ENCODE measurements at regions not wholly inside any gene's neighbourhood (a gene's known extent, or its start where the extent isn't known, plus 50 kb on each side); places are given as distances from the start of the nearest gene placed in this dataset.

DNA sequence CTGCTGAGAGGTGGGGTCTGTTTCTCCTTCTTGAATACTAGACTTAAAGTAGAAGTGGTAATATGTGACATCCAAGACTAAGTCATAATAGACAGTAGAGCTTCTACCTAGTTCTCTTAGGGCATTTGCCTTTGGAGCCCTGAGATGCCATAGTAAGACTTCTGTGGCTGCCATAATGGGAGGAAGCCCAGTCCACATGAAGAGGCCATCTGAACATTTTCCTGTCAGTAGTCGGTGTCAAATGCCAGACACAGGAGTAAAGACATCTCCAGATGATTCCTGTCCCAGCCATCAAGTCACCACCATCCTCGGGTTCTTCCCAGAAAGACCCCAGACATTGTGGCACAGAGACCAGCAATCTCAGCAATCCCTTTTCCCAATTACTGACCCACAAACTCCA, 58.1 kb upstream of the IRX6 start:
- DNase-seq (ENCODE audit: low spot score), result no peak

DNA sequence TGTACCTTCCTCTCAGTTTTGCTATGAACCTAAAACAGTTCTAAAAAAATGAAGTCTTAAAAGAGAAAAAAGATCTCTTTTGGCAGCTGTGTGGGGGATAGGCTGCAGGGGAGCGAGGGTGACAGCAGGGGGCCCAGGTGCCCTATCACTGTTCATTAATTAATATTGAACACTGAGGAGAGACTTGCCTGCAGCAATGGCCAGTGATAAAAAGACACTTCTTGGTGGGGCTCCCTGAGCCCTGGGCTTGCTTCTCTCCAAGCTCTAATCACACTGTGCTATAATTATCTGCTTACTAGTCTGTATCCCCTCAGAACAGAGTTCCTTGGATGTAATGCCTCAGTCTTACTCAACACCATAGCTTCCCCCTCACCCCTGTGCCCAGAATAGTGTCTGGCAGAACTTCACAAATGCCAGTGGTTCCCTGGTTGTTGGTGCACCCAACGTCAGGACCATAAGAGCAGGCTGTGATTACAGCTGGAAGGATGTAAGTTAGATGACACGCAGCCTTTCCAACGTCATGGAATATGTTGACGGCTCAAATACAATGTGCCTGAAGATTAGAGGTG, 52.0 kb upstream of the IRX6 start:
- no peak for DNase-seq (ENCODE audit: low spot score)

DNA sequence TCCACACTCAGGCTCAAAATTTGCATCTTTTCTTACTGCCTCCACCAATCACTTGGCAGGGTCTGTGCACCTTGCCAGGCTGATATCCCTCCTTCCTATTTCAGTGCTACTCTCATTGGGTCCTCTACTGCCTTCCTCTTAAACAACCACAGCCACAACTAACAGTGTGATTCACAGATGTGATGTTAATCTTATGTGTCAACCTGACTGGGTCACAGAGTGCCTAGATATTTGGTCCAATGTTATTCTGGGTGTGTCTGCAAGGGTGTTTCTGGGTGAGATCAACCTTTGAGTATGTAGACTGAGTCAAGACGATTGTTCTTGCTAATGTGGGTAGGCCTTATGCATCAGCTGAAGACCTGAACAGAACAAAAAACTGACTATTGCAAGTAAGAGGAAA, 51.3 kb upstream of the IRX6 start:
- no peak for DNase-seq (ENCODE audit: low spot score)

DNA sequence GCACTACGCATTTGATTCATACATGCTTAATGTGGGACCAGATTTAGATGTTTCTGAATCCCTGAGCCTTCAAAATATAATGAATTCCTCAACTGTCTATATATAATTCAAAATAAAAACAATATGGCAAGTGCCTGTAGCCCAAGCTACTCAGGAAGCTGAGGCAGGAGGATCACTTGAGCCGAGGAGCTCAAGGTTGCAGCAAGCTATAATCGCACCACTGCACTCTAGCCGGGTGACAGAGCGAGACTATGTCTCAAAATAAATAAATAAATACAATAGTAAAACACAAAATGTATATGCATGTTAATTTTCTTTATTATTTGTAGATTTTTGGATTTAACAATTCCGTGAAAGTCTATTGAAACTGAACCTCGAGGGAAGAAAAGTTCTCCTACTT, 50.6 kb upstream of the IRX6 start:
- DNase-seq (ENCODE audit: low spot score), result no peak

DNA sequence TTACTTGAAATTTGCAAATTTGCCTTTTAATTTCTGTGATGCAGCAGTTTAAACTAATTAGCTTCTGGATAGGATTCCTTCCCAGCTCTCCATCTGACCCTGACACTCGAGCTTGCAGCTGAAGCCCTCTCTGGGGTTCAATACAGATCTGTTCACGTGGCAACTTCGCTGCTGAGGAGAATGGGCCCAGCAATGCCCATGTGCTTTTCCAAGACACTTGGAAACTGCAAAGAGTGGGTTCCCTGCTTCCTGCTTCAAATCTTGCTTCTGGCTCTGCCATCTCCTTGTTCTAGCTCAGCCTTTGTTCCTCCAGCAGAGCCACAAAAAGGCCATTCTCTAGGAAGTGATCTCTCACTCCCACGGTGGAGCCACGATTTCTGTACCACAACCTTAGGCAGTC, 50.0 kb upstream of the IRX6 start:
- no peak for DNase-seq (ENCODE audit: low spot score)

All from HuH-7 (cell line).